ENCODE measurements at regions not wholly inside any gene's neighbourhood (a gene's known extent, or its start where the extent isn't known, plus 50 kb on each side); places are given as distances from the start of the nearest gene placed in this dataset.

- no peak for TF ChIP-seq CTCF (IDR thresholded peaks at IDR 0.05; ENCODE audit: insufficient read depth, low read length, poor library complexity, severe bottlenecking)
- TF ChIP-seq EZH2phosphoT487 (conservative IDR thresholded peaks at IDR 0.05; ENCODE audit: low read length): no peak
Measured at GRCh38 chr12:39074063-39074462, 168.7 kb upstream of the CPNE8 start.

Data from SU-DHL-6 (cell line).